HG02642 (cell line): ENCODE measurements at regions not wholly inside any gene's neighbourhood (a gene's known extent, or its start where the extent isn't known, plus 50 kb on each side); places are given as distances from the start of the nearest gene placed in this dataset.
"Not testable (repeated sequence)": the region's sequence is repeated elsewhere in the genome, so short reads cannot be mapped to it uniquely, and the experiment has no call there.

Source experiments
- ATAC-seq: cut with Tn5 transposase; IDR thresholded peaks from one replicate; pipeline ENCODE4 v1.9.1; 2021; ENCODE audit warnings: mild to moderate bottlenecking; ENCODE audit not compliant: unreplicated experiment, poor library complexity

- ATAC-seq: no peak
Observed at GRCh38 chr11:90668502-90668901, 445.7 kb upstream of the CHORDC1 start.

GRCh38 chr11:90661233-90661632 lies 438.4 kb upstream of the CHORDC1 start:
- no peak for ATAC-seq

GRCh38 chr11:90656171-90656570 lies 433.3 kb upstream of the CHORDC1 start:
- no peak for ATAC-seq

- ATAC-seq: no peak
Observed at GRCh38 chr11:90650153-90650552, 427.3 kb upstream of the CHORDC1 start.

GRCh38 chr11:90646706-90647105 lies 423.9 kb upstream of the CHORDC1 start:
- ATAC-seq: no peak

- ATAC-seq: no peak
Observed at GRCh38 chr11:90646266-90646665, 423.4 kb upstream of the CHORDC1 start.

GRCh38 chr11:90639461-90639993 lies 416.7 kb upstream of the CHORDC1 start:
- ATAC-seq: no peak

- ATAC-seq: no peak
Observed at GRCh38 chr11:90635886-90636285, 413.0 kb upstream of the CHORDC1 start.

GRCh38 chr11:90635151-90635550 lies 412.3 kb upstream of the CHORDC1 start:
- ATAC-seq: no peak

- no peak for ATAC-seq
Observed at GRCh38 chr11:90630176-90630575, 407.3 kb upstream of the CHORDC1 start.

GRCh38 chr11:90629229-90629806 lies 406.5 kb upstream of the CHORDC1 start:
- no peak for ATAC-seq

- ATAC-seq: no peak
Observed at GRCh38 chr11:90614318-90614717, 391.5 kb upstream of the CHORDC1 start.

- not testable (repeated sequence) for ATAC-seq
Observed at GRCh38 chr11:90613037-90613436, 390.2 kb upstream of the CHORDC1 start.

- ATAC-seq: no peak
Observed at GRCh38 chr11:90606721-90607120, 383.9 kb upstream of the CHORDC1 start.

GRCh38 chr11:90601261-90601660 lies 378.4 kb upstream of the CHORDC1 start:
- ATAC-seq: no peak

GRCh38 chr11:90594658-90595057 lies 371.8 kb upstream of the CHORDC1 start:
- no peak for ATAC-seq

GRCh38 chr11:90593099-90593498 lies 370.2 kb upstream of the CHORDC1 start:
- ATAC-seq: no peak

GRCh38 chr11:90590286-90590685 lies 367.4 kb upstream of the CHORDC1 start:
- no peak for ATAC-seq

GRCh38 chr11:90589735-90590134 lies 366.9 kb upstream of the CHORDC1 start:
- ATAC-seq: no peak

- ATAC-seq: no peak
Observed at GRCh38 chr11:90587896-90588295, 365.0 kb upstream of the CHORDC1 start.

GRCh38 chr11:90585491-90585890 lies 362.6 kb upstream of the CHORDC1 start:
- no peak for ATAC-seq

- ATAC-seq: not testable (repeated sequence)
Observed at GRCh38 chr11:90582999-90583398, 360.1 kb upstream of the CHORDC1 start.
